Peyer's patch (tissue), 4 donors: ENCODE measurements at regions not wholly inside any gene's neighbourhood (a gene's known extent, or its start where the extent isn't known, plus 50 kb on each side); places are given as distances from the start of the nearest gene placed in this dataset.

Experiments
- POLR2A ChIP-seq, 2 donors: fragments of 450-650 bp; IDR thresholded peaks; one replicate each; pipeline ENCODE4 v1.5.1; 2017; ENCODE audit warnings: antibody characterized with exemption in 2 of 2, mild to moderate bottlenecking in 2 of 2, moderate library complexity in 2 of 2
- TF ChIP-seq, protein P1 (sequence below), 6 experiments: fragments of 450-650 bp in 4 of 6; fragments of 200-600 bp in 2 of 6; sonication (generic) in 1 of 6; IDR thresholded peaks; one replicate each; pipeline ENCODE4 v1.5.1; 2017 to 2019; ENCODE audit warnings: antibody characterized with exemption in 6 of 6, mild to moderate bottlenecking in 3 of 6, moderate library complexity in 1 of 6

DNA sequence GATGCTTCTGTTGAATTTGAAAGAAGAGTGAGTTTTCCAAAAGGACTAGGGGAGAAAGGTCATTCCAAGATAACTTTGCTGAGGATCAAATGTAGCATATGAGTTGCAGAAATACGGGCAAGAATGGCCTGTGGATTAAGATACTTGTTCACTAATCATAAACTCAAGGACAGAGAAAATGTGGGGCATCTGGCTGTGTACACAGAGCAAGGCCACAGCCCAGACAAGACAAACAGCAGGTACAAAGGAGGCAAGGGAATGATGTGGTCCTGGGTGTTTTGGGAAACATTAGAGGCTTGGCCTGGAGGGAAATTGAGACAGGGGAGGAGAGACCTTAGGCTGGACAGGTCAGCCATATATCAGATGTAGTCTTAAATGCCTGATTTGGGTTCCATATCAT, 254.8 kb downstream of the TTC32 start:
- no peak for TF ChIP-seq POLR2A (IDR thresholded peaks at IDR 0.05)
- TF ChIP-seq, protein P1, sequence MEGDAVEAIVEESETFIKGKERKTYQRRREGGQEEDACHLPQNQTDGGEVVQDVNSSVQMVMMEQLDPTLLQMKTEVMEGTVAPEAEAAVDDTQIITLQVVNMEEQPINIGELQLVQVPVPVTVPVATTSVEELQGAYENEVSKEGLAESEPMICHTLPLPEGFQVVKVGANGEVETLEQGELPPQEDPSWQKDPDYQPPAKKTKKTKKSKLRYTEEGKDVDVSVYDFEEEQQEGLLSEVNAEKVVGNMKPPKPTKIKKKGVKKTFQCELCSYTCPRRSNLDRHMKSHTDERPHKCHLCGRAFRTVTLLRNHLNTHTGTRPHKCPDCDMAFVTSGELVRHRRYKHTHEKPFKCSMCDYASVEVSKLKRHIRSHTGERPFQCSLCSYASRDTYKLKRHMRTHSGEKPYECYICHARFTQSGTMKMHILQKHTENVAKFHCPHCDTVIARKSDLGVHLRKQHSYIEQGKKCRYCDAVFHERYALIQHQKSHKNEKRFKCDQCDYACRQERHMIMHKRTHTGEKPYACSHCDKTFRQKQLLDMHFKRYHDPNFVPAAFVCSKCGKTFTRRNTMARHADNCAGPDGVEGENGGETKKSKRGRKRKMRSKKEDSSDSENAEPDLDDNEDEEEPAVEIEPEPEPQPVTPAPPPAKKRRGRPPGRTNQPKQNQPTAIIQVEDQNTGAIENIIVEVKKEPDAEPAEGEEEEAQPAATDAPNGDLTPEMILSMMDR (IDR thresholded peaks at IDR 0.05) = no peak
